ENCODE measurements at regions not wholly inside any gene's neighbourhood (a gene's known extent, or its start where the extent isn't known, plus 50 kb on each side); places are given as distances from the start of the nearest gene placed in this dataset.
"Not testable (repeated sequence)": the region's sequence is repeated elsewhere in the genome, so short reads cannot be mapped to it uniquely, and the experiment has no call there.

DNA sequence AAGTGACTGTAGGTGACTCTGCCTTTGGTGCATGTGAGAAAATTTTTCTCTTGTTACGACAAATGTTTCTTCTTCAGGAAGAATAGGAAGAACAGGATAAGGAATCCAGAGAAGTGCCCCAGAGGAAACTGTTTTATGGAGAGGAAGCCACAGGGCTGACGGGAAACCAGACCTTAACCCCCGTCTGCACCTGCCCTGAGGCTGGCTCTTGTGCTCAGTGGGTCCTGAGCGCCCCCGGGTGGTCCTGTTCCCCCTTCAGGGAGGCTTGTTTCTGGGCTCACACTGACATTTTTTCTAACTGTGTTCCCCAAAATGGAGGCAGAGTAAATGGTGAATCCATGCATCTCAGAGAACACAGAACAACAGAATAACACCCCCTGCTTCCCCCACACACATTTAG, 691.8 kb downstream of the TMEM121 start:
- DNase-seq (ENCODE audit: low read depth) = no peak
- TF ChIP-seq, protein P1, sequence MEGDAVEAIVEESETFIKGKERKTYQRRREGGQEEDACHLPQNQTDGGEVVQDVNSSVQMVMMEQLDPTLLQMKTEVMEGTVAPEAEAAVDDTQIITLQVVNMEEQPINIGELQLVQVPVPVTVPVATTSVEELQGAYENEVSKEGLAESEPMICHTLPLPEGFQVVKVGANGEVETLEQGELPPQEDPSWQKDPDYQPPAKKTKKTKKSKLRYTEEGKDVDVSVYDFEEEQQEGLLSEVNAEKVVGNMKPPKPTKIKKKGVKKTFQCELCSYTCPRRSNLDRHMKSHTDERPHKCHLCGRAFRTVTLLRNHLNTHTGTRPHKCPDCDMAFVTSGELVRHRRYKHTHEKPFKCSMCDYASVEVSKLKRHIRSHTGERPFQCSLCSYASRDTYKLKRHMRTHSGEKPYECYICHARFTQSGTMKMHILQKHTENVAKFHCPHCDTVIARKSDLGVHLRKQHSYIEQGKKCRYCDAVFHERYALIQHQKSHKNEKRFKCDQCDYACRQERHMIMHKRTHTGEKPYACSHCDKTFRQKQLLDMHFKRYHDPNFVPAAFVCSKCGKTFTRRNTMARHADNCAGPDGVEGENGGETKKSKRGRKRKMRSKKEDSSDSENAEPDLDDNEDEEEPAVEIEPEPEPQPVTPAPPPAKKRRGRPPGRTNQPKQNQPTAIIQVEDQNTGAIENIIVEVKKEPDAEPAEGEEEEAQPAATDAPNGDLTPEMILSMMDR (conservative IDR thresholded peaks at IDR 0.05; ENCODE audit: low read depth, low read length) = no peak
- no peak overlapping the region for H3K4me3 ChIP-seq (ENCODE audit: low read length)

DNA sequence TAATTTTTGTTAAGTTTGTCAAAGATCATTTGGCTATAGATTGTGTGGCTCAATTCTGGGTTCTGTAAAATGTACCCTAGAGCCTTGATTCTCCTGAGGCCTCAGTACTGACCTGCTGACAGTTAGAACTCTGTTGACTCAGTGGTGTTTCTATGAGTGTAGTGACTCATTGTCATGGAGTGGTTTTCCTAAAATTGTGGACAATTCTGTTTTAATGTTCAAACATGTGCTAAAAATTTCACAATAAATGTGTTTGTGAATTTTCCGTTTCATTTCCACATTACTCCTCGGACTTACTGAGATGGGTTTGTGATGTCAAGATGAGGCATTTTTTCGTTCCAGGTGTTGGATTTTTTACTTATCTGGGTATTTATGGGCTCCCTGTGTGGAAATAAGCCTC, 695.9 kb downstream of the TMEM121 start:
- no peak overlapping the region for H3K4me3 ChIP-seq (ENCODE audit: low read length)
- TF ChIP-seq, protein P1 (conservative IDR thresholded peaks at IDR 0.05; ENCODE audit: low read depth, low read length) = no peak
- DNase-seq (ENCODE audit: low read depth) = no peak

DNA sequence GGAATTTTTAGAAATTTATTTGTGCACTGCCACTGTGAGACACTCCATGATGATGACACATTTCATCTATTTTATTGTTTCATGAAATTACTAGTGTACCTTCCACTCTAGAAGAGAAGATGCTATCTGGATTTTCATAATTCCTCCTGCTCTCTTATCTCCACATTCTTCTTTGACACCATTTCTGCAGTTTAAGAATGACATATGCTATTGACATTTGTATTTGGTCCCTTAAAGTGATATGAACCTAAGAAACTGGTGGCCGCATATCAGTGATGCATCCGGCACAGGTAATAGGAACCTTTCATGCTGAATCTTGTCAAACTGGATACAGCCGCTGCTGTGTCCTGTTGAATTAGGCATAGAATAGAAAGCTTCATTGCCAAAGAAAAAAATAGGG, 696.3 kb downstream of the TMEM121 start:
- no peak for DNase-seq (ENCODE audit: low read depth)
- TF ChIP-seq, protein P1 (conservative IDR thresholded peaks at IDR 0.05; ENCODE audit: low read depth, low read length) = no peak
- no peak overlapping the region for H3K4me3 ChIP-seq (ENCODE audit: low read length)

DNA sequence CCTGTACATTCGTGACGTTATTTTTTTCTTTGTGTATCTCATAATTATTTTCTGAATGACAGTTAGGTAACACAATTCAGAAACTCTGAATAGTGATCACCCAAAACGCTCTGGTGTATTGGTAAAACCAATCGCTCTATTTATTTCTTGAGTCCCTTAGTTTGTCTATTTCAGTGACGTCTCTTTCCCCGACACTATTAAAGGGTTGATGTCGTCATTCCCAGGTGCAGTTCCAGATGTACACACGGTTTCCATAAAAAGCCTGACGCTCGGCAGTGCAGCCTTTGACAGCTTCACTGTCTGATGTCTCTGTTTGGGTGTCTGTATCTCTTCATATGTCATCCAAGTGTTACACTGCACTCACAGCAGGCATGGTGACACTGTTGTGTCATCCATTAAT, 701.4 kb downstream of the TMEM121 start:
- TF ChIP-seq, protein P1 (conservative IDR thresholded peaks at IDR 0.05; ENCODE audit: low read depth, low read length) = no peak
- DNase-seq (ENCODE audit: low read depth) = no peak
- no peak overlapping the region for H3K4me3 ChIP-seq (ENCODE audit: low read length)

DNA sequence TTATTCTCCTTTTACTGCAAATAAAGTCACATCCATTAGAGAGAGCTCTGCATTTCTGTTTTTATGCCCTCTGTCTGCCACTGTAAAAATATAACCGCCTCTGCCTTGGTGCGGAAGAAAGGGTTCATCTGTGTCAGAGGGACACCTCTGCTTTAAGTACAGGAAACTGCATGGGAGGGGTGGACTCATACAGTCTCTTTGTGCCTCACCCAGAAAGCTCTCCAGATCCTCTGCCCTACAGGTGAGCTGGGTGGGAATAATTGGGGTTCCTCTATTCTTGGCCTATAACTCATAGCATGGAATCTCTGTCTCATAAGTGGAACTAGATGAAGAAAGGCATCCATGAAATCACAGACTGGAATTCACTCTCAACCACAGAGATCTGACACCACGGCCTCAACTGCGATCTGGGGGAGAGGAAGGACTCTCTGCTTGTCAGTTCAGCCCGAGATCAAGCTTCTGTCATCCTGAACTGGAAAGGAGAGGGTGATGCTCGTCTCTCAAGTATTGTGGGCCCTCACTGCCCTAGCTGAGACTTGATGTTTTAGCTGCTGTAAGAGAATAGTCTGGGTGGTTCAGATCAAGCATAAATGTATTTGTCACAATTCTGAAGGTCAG, 702.3 kb downstream of the TMEM121 start:
- no peak for DNase-seq (ENCODE audit: low read depth)
- TF ChIP-seq, protein P1 (conservative IDR thresholded peaks at IDR 0.05; ENCODE audit: low read depth, low read length) = no peak
- H3K4me3 ChIP-seq (ENCODE audit: low read length) = no peak overlapping the region

DNA sequence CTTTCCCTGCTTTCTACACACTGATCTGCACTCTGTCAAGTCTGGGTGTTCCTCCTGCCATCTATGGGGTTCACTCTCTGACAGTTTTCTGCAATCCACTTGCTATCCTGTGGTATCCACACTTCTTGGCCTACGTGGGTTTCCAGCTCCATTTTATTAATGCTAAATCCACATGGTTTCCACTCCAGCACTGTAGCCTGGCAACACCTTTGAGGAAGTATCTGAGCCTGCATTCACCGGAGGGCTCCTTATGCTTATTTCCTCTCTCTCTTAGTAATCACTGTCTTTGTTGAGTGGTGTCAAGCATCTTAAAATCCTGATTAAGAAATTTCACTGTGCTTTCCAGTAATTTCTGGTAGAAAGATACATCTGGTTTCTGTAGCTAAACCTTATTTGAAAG, 703.7 kb downstream of the TMEM121 start:
- TF ChIP-seq, protein P1 (conservative IDR thresholded peaks at IDR 0.05; ENCODE audit: low read depth, low read length) = no peak
- H3K4me3 ChIP-seq (ENCODE audit: low read length) = no peak overlapping the region
- DNase-seq (ENCODE audit: low read depth) = no peak

DNA sequence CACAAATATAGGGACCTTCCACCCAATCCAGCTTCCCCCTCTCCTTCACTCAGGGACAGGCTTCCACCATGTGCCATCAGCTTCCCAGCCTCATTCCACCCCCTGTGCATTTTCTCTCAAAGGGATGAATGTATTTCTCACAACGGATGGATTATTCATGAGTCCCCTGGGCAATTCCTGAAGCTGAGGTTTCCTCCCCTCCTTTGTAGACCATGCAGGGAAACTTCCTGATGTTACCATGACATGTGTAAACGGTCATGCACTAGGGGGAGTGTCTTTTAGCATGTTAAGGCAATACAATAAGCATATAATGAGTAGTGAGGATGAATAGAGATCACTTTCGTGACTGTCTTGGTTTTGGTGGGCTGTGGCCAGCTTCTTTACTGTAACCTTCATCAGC, 706.8 kb downstream of the TMEM121 start:
- not testable (repeated sequence) for H3K4me3 ChIP-seq (ENCODE audit: low read length); DNase-seq (ENCODE audit: low read depth)

DNA sequence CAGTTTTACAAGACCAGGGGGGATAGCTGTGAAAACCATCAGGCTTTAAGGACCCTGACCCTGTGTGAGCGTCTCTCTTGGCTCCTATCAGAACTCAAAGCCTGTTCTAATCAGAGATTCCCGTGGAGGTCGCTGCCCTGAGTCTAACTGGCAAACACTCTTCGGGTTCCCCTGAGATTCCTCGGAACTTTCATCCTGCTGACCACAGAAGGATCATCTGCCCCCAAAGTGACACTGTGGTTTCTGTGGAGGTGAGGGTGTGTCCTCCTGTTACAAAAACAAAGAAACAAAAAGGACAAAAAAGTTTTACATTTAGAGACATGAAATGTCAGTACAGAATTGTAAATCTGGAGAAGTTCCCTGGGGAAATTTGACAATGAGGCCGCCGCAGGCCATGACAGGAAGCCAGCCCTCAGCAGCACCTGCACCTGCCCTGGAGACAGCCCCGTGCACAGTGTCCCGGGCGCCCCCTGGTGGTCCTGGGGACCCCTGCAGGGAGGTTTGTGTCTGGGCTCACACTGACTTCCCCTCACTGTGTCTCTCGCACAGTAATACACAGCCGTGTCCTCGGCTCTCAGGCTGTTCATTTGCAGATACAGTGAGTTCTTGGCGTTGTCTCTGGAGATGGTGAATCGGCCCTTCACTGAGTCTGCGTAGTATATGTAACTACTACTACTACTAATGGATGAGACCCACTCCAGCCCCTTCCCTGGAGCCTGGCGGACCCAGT, 708.3 kb downstream of the TMEM121 start:
- not testable (repeated sequence) for DNase-seq (ENCODE audit: low read depth); H3K4me3 ChIP-seq (ENCODE audit: low read length)
